Thoracic aorta (tissue), 2 donors: ENCODE measurements at regions not wholly inside any gene's neighbourhood (a gene's known extent, or its start where the extent isn't known, plus 50 kb on each side); places are given as distances from the start of the nearest gene placed in this dataset.

Source experiments
- ATAC-seq: fragments of 150-250 bp; one replicate; pipeline ENCODE4 v1.8.0; 2017; ENCODE audit warnings: low read depth; ENCODE audit not compliant: insufficient number of reproducible peaks, low FRiP score
- DNase-seq: peaks from one replicate; pipeline ENCODE4 v3.0.0-alpha.2; 2020; ENCODE audit warnings: low spot score
- H3K27ac ChIP-seq, 2 donors: fragments of 200-600 bp; sonication (generic); 1 replicate in 1 of 2; 2 replicates in 1 of 2; pipeline ENCODE4 v1.5.1; 2016; ENCODE audit warnings: mild to moderate bottlenecking in 2 of 2, moderate library complexity in 2 of 2
- H3K27me3 ChIP-seq: fragments of 200-600 bp; sonication (generic); replicated peaks from 2 replicates; pipeline ENCODE4 v1.6.0; 2016; ENCODE audit warnings: mild to moderate bottlenecking; ENCODE audit not compliant: insufficient read depth
- H3K36me3 ChIP-seq: fragments of 200-600 bp; sonication (generic); one replicate; pipeline ENCODE4 v1.5.1; 2016
- H3K4me1 ChIP-seq, 2 donors: fragments of 200-600 bp; sonication (generic); 1 replicate in 1 of 2; 2 replicates in 1 of 2; pipeline versions ENCODE4 v1.5.1 to v1.6.0; 2016; ENCODE audit warnings: low read depth in 2 of 2, mild to moderate bottlenecking in 1 of 2; ENCODE audit not compliant: control insufficient read depth in 1 of 2
- H3K4me3 ChIP-seq: fragments of 200-600 bp; sonication (generic); 2 replicates; pipeline ENCODE4 v1.5.1; 2016; ENCODE audit warnings: mild to moderate bottlenecking
- H3K9me3 ChIP-seq: fragments of 200-600 bp; sonication (generic); 2 replicates; pipeline ENCODE4 v1.5.1; 2016
- TF ChIP-seq, protein P1 (sequence below): fragments of 200-600 bp; sonication (generic); IDR thresholded peaks from one replicate; pipeline ENCODE4 v1.5.1; 2019; ENCODE audit warnings: antibody characterized with exemption

DNA sequence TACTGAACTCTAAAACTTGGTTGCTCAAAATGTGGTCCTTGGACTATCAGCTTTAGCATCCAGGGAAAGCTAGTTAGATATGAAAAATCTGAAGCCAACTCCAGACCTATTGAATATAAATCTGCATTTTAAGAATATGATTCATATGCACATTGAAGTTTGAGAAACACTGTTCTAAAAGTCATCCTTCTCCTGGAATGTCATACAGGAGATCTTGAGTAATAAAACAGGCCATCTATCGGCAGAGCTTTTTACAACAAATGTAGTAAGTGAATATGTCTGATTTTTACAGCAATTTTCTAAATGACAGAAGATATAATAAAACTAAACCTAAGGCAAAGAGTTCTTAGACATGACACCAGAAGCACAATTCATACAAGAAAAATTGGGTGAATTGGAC is 140.4 kb downstream of the PMP22 start:
- TF ChIP-seq, protein P1, sequence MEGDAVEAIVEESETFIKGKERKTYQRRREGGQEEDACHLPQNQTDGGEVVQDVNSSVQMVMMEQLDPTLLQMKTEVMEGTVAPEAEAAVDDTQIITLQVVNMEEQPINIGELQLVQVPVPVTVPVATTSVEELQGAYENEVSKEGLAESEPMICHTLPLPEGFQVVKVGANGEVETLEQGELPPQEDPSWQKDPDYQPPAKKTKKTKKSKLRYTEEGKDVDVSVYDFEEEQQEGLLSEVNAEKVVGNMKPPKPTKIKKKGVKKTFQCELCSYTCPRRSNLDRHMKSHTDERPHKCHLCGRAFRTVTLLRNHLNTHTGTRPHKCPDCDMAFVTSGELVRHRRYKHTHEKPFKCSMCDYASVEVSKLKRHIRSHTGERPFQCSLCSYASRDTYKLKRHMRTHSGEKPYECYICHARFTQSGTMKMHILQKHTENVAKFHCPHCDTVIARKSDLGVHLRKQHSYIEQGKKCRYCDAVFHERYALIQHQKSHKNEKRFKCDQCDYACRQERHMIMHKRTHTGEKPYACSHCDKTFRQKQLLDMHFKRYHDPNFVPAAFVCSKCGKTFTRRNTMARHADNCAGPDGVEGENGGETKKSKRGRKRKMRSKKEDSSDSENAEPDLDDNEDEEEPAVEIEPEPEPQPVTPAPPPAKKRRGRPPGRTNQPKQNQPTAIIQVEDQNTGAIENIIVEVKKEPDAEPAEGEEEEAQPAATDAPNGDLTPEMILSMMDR: no peak
- DNase-seq (no peak), ATAC-seq (no peak)
- Histone ChIP-seq H3K9me3 (no peaks in the 10 kb centered on the region), H3K36me3 (no peaks in the 10 kb centered on the region), H3K4me3 (no peak overlapping the region), H3K27me3 (no peaks in the 10 kb centered on the region), H3K4me1 (no peaks in the 10 kb centered on the region), H3K27ac (no peak overlapping the region)

DNA sequence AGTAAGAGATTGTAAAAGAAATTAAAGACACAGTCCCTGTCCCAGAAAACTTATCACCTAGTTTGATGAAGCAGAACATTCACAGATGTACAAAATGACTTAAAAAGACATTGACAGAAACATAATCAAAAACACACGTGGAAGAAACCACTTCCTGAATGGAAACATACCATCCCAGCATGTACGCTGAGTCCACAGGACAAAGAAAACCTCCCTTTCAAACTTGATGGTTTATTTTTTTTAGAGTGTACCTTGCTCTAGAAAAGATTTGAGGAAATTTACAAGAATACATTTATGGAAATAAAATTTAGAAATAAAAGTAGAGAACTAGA is 140.9 kb downstream of the PMP22 start:
- DNase-seq (no peak), ATAC-seq (no peak)
- Histone ChIP-seq H3K27ac (no peak overlapping the region), H3K9me3 (no peaks in the 10 kb centered on the region), H3K4me1 (no peaks in the 10 kb centered on the region), H3K4me3 (no peak overlapping the region), H3K27me3 (no peaks in the 10 kb centered on the region), H3K36me3 (no peaks in the 10 kb centered on the region)
- TF ChIP-seq, protein P1: no peak

DNA sequence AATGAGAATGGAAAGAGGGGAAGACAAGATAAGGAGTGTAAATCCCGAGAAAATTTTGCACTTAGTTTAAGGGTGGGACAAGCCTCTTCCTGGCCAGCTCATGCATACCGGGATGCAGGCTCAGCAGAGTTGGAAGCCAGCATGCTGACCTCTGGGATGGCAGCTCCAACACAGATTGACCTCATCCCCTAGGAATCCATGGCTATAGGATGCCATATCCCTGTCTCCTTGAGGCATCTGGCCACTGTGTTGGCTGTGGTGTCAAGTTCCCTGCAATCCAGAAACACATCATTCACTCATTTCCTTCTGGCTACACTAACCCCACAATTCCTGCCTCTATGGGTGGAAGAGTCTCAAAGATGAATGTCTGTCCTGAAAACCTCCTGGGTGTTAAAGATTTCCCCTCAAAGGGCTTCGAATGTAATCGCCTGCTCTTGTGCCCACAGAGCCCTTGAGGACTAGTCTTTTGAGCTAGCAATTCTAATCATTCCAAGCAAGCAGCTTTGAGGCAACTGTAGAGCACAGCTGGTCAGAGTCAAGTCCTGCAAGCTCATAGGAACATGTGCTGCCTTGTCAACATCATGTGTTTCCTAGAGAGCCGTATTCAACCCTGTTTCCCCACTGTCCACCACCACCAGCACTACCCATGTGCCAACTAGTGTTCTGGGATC is 141.4 kb downstream of the PMP22 start:
- ATAC-seq (no peak), DNase-seq (no peak)
- Histone ChIP-seq H3K4me3 (no peak overlapping the region), H3K9me3 (no peaks in the 10 kb centered on the region), H3K27ac (no peak overlapping the region), H3K4me1 (no peaks in the 10 kb centered on the region), H3K27me3 (no peaks in the 10 kb centered on the region), H3K36me3 (no peaks in the 10 kb centered on the region)
- TF ChIP-seq, protein P1: no peak

DNA sequence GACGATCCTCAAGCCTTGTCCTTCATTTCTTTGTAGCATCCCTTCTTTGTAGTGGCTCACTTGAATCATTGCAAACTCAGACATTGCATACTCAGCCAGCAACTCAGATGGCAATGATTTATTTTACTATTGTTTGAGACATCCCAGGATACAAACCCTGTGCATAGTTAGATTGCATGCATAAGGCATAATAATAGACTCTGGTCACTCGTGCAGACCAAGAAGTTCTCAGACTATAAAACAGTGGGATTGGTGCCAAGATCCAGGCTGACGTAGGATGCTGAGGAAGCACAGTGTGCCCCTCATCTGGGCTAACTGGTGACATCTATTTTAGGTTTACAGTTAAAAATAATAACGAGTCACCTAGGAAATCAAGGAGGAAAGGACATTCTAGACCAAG is 142.3 kb downstream of the PMP22 start:
- no peaks in the 10 kb centered on the region for H3K36me3 ChIP-seq
- ATAC-seq: no peak
- H3K27ac ChIP-seq: no peak overlapping the region
- DNase-seq: no peak
- H3K27me3 ChIP-seq: no peaks in the 10 kb centered on the region
- H3K9me3 ChIP-seq: no peaks in the 10 kb centered on the region
- H3K4me1 ChIP-seq: no peaks in the 10 kb centered on the region
- H3K4me3 ChIP-seq: no peak overlapping the region
- TF ChIP-seq, protein P1: no peak

DNA sequence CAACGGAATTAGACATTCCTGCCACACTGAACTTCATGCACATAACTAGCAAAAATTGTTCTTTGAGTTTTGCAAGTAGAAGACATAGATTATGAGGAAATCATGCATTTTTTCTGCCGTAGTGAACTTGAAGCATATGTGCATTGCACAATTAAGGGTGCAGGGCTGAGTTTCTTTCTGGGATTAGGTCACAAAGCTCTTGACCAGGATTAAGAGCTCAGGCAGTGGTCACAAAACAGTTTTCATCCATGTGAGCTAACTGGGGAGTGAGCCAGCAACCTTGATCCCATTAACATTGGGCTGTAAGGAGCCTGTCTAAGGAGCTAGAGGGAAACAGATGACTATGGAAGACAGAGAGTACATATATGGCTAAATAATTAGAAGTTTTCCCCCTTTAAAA is 143.7 kb downstream of the PMP22 start:
- TF ChIP-seq, protein P1: no peak
- Histone ChIP-seq H3K27ac (no peak overlapping the region), H3K27me3 (no peaks in the 10 kb centered on the region), H3K9me3 (no peaks in the 10 kb centered on the region), H3K36me3 (no peaks in the 10 kb centered on the region), H3K4me3 (no peak overlapping the region), H3K4me1 (no peaks in the 10 kb centered on the region)
- DNase-seq: no peak
- no peak for ATAC-seq
